ENCODE measurements at regions not wholly inside any gene's neighbourhood (a gene's known extent, or its start where the extent isn't known, plus 50 kb on each side); places are given as distances from the start of the nearest gene placed in this dataset.
"Not testable (repeated sequence)": the region's sequence is repeated elsewhere in the genome, so short reads cannot be mapped to it uniquely, and the experiment has no call there.

DNA sequence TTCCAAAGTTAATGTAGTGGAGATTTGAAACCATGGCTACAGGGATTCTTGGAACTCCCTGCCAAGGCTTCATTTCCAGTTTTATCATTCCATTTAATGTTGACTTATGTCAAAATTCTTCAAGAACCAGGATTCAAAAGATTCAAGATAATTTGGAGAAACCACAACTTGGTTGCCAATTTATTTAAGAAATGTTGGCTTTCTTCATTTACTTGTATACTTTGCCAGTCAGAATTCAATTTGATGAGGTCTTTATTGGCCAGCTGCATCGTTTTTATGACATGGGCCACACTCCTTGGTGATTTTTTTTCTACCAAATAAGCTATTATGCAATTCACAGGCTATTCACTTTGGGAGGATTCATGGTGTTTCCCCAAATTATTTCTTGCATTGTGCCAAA is 53.1 kb upstream of the RASEF start:
- ChIA-PET POLR2A (no interaction called here), CTCF (ENCODE audit: low intra/inter-chr PET ratio) (no interaction called here)
- in situ Hi-C loops (cut with MboI): no loop called here
- Histone ChIP-seq H3K9me3 (replicated peaks; ENCODE audit: control insufficient read depth, insufficient read depth, low read depth, low read length) (no peaks in the 10 kb centered on the region), H4K20me1 (replicated peaks; ENCODE audit: control insufficient read depth, insufficient read depth, low read length) (no peaks in the 10 kb centered on the region), H3K36me3 (ENCODE audit: control insufficient read depth, insufficient read depth, low read length) (no peaks in the 10 kb centered on the region), H3K9ac (ENCODE audit: insufficient read depth in 1 of 2, low read depth in 2 of 2, low read length in 2 of 2) (no peak overlapping the region), H2AFZ (ENCODE audit: low read depth, low read length) (no peak overlapping the region), H3K27me3 (ENCODE audit: control insufficient read depth in 2 of 2, insufficient read depth in 2 of 2, low read length in 2 of 2) (no peaks in the 10 kb centered on the region), H3K4me3 (no peak overlapping the region), H3K4me1 (replicated peaks in 1 of 2; ENCODE audit: control insufficient read depth in 2 of 2, insufficient read depth in 2 of 2, low read length in 2 of 2) (no peaks in the 10 kb centered on the region), H3K9me1 (ENCODE audit: control insufficient read depth, insufficient read depth, low read length) (no peaks in the 10 kb centered on the region), H3K79me2 (ENCODE audit: control insufficient read depth, insufficient read depth, low read length) (no peaks in the 10 kb centered on the region), H3K27ac (ENCODE audit: extremely low read depth, low read depth, low read length) (no peak overlapping the region), H3K4me2 (ENCODE audit: insufficient read depth, low read length) (no peak overlapping the region)
- intact Hi-C loops (cut with micrococcal nuclease): no loop called here
- no peak for FAIRE-seq
- no peak for ATAC-seq
- TF ChIP-seq MBD2 (IDR thresholded peaks at IDR 0.05; ENCODE audit: borderline replicate concordance, low read depth) (no peak), HES1 (IDR thresholded peaks at IDR 0.05; ENCODE audit: low read depth) (no peak), SMAD3 (CRISPR knock-in tag; conservative IDR thresholded peaks at IDR 0.05) (no peak), TCF7L2 (IDR thresholded peaks at IDR 0.05; ENCODE audit: low read depth, low read length) (no peak)
- TF ChIP-seq, protein P1, sequence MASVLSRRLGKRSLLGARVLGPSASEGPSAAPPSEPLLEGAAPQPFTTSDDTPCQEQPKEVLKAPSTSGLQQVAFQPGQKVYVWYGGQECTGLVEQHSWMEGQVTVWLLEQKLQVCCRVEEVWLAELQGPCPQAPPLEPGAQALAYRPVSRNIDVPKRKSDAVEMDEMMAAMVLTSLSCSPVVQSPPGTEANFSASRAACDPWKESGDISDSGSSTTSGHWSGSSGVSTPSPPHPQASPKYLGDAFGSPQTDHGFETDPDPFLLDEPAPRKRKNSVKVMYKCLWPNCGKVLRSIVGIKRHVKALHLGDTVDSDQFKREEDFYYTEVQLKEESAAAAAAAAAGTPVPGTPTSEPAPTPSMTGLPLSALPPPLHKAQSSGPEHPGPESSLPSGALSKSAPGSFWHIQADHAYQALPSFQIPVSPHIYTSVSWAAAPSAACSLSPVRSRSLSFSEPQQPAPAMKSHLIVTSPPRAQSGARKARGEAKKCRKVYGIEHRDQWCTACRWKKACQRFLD (CRISPR knock-in tag; IDR thresholded peaks at IDR 0.05): no peak
- BruUV-seq (replicated peaks): no TSS peak
- WGBS (ENCODE audit: insufficient coverage, low coverage, missing lambda C conversion rate): 0% methylated on average over 1 of the region's 1 CpG
- no peak for DNase-seq (ENCODE audit: extremely low read depth in 1 of 4, low spot score in 3 of 4)

GRCh38 chr9:83113445-83113844 is 50.5 kb upstream of the RASEF start:
- H3K4me3 ChIP-seq; H3K27ac ChIP-seq (ENCODE audit: extremely low read depth, low read depth, low read length); CTCF ChIA-PET (ENCODE audit: low intra/inter-chr PET ratio); FAIRE-seq; H3K9me3 ChIP-seq (replicated peaks; ENCODE audit: control insufficient read depth, insufficient read depth, low read depth, low read length); BruUV-seq (replicated peaks); intact Hi-C loops (cut with micrococcal nuclease); in situ Hi-C loops (cut with MboI); H2AFZ ChIP-seq (ENCODE audit: low read depth, low read length); H3K4me2 ChIP-seq (ENCODE audit: insufficient read depth, low read length); H3K27me3 ChIP-seq (ENCODE audit: control insufficient read depth in 2 of 2, insufficient read depth in 2 of 2, low read length in 2 of 2); H4K20me1 ChIP-seq (replicated peaks; ENCODE audit: control insufficient read depth, insufficient read depth, low read length); H3K36me3 ChIP-seq (ENCODE audit: control insufficient read depth, insufficient read depth, low read length); ATAC-seq; DNase-seq (ENCODE audit: extremely low read depth in 1 of 4, low spot score in 3 of 4); POLR2A ChIA-PET; H3K9ac ChIP-seq (ENCODE audit: insufficient read depth in 1 of 2, low read depth in 2 of 2, low read length in 2 of 2); H3K4me1 ChIP-seq (replicated peaks in 1 of 2; ENCODE audit: control insufficient read depth in 2 of 2, insufficient read depth in 2 of 2, low read length in 2 of 2); H3K9me1 ChIP-seq (ENCODE audit: control insufficient read depth, insufficient read depth, low read length); H3K79me2 ChIP-seq (ENCODE audit: control insufficient read depth, insufficient read depth, low read length): not testable (repeated sequence)
- WGBS (ENCODE audit: insufficient coverage, low coverage, missing lambda C conversion rate): 4% methylated on average over 5 of the region's 6 CpGs

All from K562 (cell line).